ENCODE measurements at regions not wholly inside any gene's neighbourhood (a gene's known extent, or its start where the extent isn't known, plus 50 kb on each side); places are given as distances from the start of the nearest gene placed in this dataset.
A peak's percentile ranks its signal among the peaks of the same experiment; 100 is the strongest.

- no peaks in the 10 kb centered on the region for H3K9me3 ChIP-seq (ENCODE audit: control insufficient read depth, low read length)
- WGBS, 2 experiments (ENCODE audit: insufficient coverage in 1 of 2, insufficient read length in 1 of 2): 93 to 95% methylated on average over 4 to 8 of the region's 8 CpGs
- DNase-seq: peak; percentile 10
- TF ChIP-seq, protein P1, sequence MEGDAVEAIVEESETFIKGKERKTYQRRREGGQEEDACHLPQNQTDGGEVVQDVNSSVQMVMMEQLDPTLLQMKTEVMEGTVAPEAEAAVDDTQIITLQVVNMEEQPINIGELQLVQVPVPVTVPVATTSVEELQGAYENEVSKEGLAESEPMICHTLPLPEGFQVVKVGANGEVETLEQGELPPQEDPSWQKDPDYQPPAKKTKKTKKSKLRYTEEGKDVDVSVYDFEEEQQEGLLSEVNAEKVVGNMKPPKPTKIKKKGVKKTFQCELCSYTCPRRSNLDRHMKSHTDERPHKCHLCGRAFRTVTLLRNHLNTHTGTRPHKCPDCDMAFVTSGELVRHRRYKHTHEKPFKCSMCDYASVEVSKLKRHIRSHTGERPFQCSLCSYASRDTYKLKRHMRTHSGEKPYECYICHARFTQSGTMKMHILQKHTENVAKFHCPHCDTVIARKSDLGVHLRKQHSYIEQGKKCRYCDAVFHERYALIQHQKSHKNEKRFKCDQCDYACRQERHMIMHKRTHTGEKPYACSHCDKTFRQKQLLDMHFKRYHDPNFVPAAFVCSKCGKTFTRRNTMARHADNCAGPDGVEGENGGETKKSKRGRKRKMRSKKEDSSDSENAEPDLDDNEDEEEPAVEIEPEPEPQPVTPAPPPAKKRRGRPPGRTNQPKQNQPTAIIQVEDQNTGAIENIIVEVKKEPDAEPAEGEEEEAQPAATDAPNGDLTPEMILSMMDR (conservative IDR thresholded peaks at IDR 0.05): no peak
- Mint-ChIP-seq H3K27ac (no peak overlapping the region), H3K4me3 (no peak overlapping the region), H3K27me3 (ENCODE audit: insufficient read depth) (no peaks in the 10 kb centered on the region), H3K9me3 (no peaks in the 10 kb centered on the region), H3K36me3 (ENCODE audit: low read depth) (no peaks in the 10 kb centered on the region), H3K4me1 (peaks cover 4% of the 10 kb centered on the region)
- no peaks in the 10 kb centered on the region for H3K4me1 ChIP-seq (ENCODE audit: control insufficient read depth, insufficient read depth, low read length)
- no peak overlapping the region for H3K4me3 ChIP-seq (ENCODE audit: low read length)
- H3K27ac ChIP-seq (ENCODE audit: low read depth, low read length): no peak overlapping the region
- no peaks in the 10 kb centered on the region for H3K27me3 ChIP-seq (ENCODE audit: control insufficient read depth, insufficient read depth, low read length, poor library complexity, severe bottlenecking)
- H3K9ac ChIP-seq (ENCODE audit: extremely low read depth, low read length, poor library complexity, severe bottlenecking): no peak overlapping the region
- no peaks in the 10 kb centered on the region for H3K36me3 ChIP-seq (ENCODE audit: control insufficient read depth, insufficient read depth, low read length)
Measured at GRCh38 chr10:124344266-124344590, 74.5 kb downstream of the OAT start.

- no peak overlapping the region for H3K27ac Mint-ChIP-seq
- H3K36me3 Mint-ChIP-seq (ENCODE audit: low read depth): no peaks in the 10 kb centered on the region
- Histone ChIP-seq H3K27me3 (ENCODE audit: control insufficient read depth, insufficient read depth, low read length, poor library complexity, severe bottlenecking) (no peaks in the 10 kb centered on the region), H3K4me1 (ENCODE audit: control insufficient read depth, insufficient read depth, low read length) (no peaks in the 10 kb centered on the region), H3K9me3 (ENCODE audit: control insufficient read depth, low read length) (no peaks in the 10 kb centered on the region), H3K36me3 (ENCODE audit: control insufficient read depth, insufficient read depth, low read length) (no peaks in the 10 kb centered on the region), H3K9ac (ENCODE audit: extremely low read depth, low read length, poor library complexity, severe bottlenecking) (no peak overlapping the region), H3K27ac (ENCODE audit: low read depth, low read length) (no peak overlapping the region), H3K4me3 (ENCODE audit: low read length) (no peak overlapping the region)
- TF ChIP-seq, protein P1 (conservative IDR thresholded peaks at IDR 0.05): no peak
- peaks cover 4% of the 10 kb centered on the region for H3K4me1 Mint-ChIP-seq
- peak; percentile 26 for DNase-seq
- 90 to 100% methylated on average over 4 to 14 of the region's 14 CpGs for WGBS, 2 experiments (ENCODE audit: insufficient coverage in 1 of 2, insufficient read length in 1 of 2)
- no peaks in the 10 kb centered on the region for H3K9me3 Mint-ChIP-seq
- no peaks in the 10 kb centered on the region for H3K27me3 Mint-ChIP-seq (ENCODE audit: insufficient read depth)
- no peak overlapping the region for H3K4me3 Mint-ChIP-seq
Measured at GRCh38 chr10:124343351-124344265, 75.1 kb downstream of the OAT start.

DNA sequence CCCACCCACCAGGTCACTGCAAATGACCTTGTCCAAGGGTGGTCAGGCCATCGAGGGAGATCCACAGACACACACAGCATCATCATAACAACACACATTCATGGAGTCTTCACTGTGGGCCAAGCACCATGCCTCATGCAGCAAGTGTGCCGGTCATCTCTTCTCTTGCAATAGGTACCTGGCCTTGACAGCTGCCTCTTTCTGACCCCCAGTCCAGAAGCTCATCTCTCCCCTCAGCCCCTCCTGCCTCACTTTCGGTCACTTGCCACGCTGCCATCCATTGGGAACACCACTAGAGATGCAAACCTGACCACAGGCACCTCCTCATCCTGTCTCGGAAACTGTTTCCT lies 75.9 kb downstream of the OAT start:
- Mint-ChIP-seq H3K9me3 (no peaks in the 10 kb centered on the region), H3K27ac (no peak overlapping the region), H3K36me3 (ENCODE audit: low read depth) (no peaks in the 10 kb centered on the region), H3K27me3 (ENCODE audit: insufficient read depth) (no peaks in the 10 kb centered on the region), H3K4me3 (no peak overlapping the region), H3K4me1 (peaks cover 4% of the 10 kb centered on the region)
- 93 to 98% methylated on average over 4 to 5 of the region's 5 CpGs for WGBS, 2 experiments (ENCODE audit: insufficient coverage in 1 of 2, insufficient read length in 1 of 2)
- Histone ChIP-seq H3K27me3 (ENCODE audit: control insufficient read depth, insufficient read depth, low read length, poor library complexity, severe bottlenecking) (no peaks in the 10 kb centered on the region), H3K4me3 (ENCODE audit: low read length) (no peak overlapping the region), H3K4me1 (ENCODE audit: control insufficient read depth, insufficient read depth, low read length) (no peaks in the 10 kb centered on the region), H3K9ac (ENCODE audit: extremely low read depth, low read length, poor library complexity, severe bottlenecking) (no peak overlapping the region), H3K36me3 (ENCODE audit: control insufficient read depth, insufficient read depth, low read length) (no peaks in the 10 kb centered on the region), H3K27ac (ENCODE audit: low read depth, low read length) (no peak overlapping the region), H3K9me3 (ENCODE audit: control insufficient read depth, low read length) (no peaks in the 10 kb centered on the region)
- TF ChIP-seq, protein P1 (conservative IDR thresholded peaks at IDR 0.05): no peak
- no peak for DNase-seq
